ENCODE measurements at regions not wholly inside any gene's neighbourhood (a gene's known extent, or its start where the extent isn't known, plus 50 kb on each side); places are given as distances from the start of the nearest gene placed in this dataset.

- TF ChIP-seq USF1 (IDR thresholded peaks at IDR 0.05) (no peak), TAF1 (IDR thresholded peaks at IDR 0.05; ENCODE audit: low read depth) (no peak), REST (IDR thresholded peaks at IDR 0.05; ENCODE audit: low read depth) (no peak)
Observed at GRCh38 chr1:245008761-245009160, 144.4 kb upstream of the HNRNPU start.

GRCh38 chr1:245007852-245008251, 143.5 kb upstream of the HNRNPU start:
- TF ChIP-seq NFIC (IDR thresholded peaks at IDR 0.05) (no peak), MAX (IDR thresholded peaks at IDR 0.05) (no peak), TAF1 (IDR thresholded peaks at IDR 0.05; ENCODE audit: low read depth) (no peak), TEAD4 (IDR thresholded peaks at IDR 0.05) (no peak), EP300 (IDR thresholded peaks at IDR 0.05; ENCODE audit: borderline replicate concordance) (no peak), USF1 (IDR thresholded peaks at IDR 0.05) (no peak)

- TF ChIP-seq YY1 (IDR thresholded peaks at IDR 0.05; ENCODE audit: low read depth) (no peak), REST (IDR thresholded peaks at IDR 0.05; ENCODE audit: low read depth) (no peak), CREB1 (IDR thresholded peaks at IDR 0.05; ENCODE audit: low read depth) (no peak), TAF1 (IDR thresholded peaks at IDR 0.05; ENCODE audit: low read depth) (no peak), EGR1 (IDR thresholded peaks at IDR 0.05) (no peak), RAD21 (IDR thresholded peaks at IDR 0.05; ENCODE audit: low read depth) (no peak), TCF12 (IDR thresholded peaks at IDR 0.05; ENCODE audit: low read depth) (no peak), NFIC (IDR thresholded peaks at IDR 0.05) (no peak), FOXM1 (IDR thresholded peaks at IDR 0.05; ENCODE audit: borderline replicate concordance, low read depth) (no peak), EP300 (IDR thresholded peaks at IDR 0.05; ENCODE audit: borderline replicate concordance) (no peak), MAX (IDR thresholded peaks at IDR 0.05) (no peak), CEBPB (IDR thresholded peaks at IDR 0.05) (no peak), USF1 (IDR thresholded peaks at IDR 0.05) (no peak), ZBTB7A (IDR thresholded peaks at IDR 0.05; ENCODE audit: low read depth) (no peak), TEAD4 (IDR thresholded peaks at IDR 0.05) (no peak)
Observed at GRCh38 chr1:245003246-245003645, 138.9 kb upstream of the HNRNPU start.

GRCh38 chr1:245001252-245001651, 136.9 kb upstream of the HNRNPU start:
- no peak for TF ChIP-seq MAX (IDR thresholded peaks at IDR 0.05)
- TF ChIP-seq YY1 (IDR thresholded peaks at IDR 0.05; ENCODE audit: low read depth), result no peak
- no peak for TF ChIP-seq TEAD4 (IDR thresholded peaks at IDR 0.05)
- TF ChIP-seq NFIC (IDR thresholded peaks at IDR 0.05), result no peak
- TF ChIP-seq EGR1 (IDR thresholded peaks at IDR 0.05), result no peak
- no peak for TF ChIP-seq TAF1 (IDR thresholded peaks at IDR 0.05; ENCODE audit: low read depth)
- no peak for TF ChIP-seq REST (IDR thresholded peaks at IDR 0.05; ENCODE audit: low read depth)
- no peak for TF ChIP-seq ZBTB7A (IDR thresholded peaks at IDR 0.05; ENCODE audit: low read depth)
- TF ChIP-seq USF1 (IDR thresholded peaks at IDR 0.05), result no peak
- TF ChIP-seq CREB1 (IDR thresholded peaks at IDR 0.05; ENCODE audit: low read depth), result no peak
- TF ChIP-seq RAD21 (IDR thresholded peaks at IDR 0.05; ENCODE audit: low read depth), result no peak
- TF ChIP-seq FOXM1 (IDR thresholded peaks at IDR 0.05; ENCODE audit: borderline replicate concordance, low read depth), result no peak
- TF ChIP-seq EP300 (IDR thresholded peaks at IDR 0.05; ENCODE audit: borderline replicate concordance), result no peak
- no peak for TF ChIP-seq CEBPB (IDR thresholded peaks at IDR 0.05)
- no peak for TF ChIP-seq TCF12 (IDR thresholded peaks at IDR 0.05; ENCODE audit: low read depth)

Measured in Ishikawa (cell line).